RWPE2 (cell line): ENCODE measurements at regions not wholly inside any gene's neighbourhood (a gene's known extent, or its start where the extent isn't known, plus 50 kb on each side); places are given as distances from the start of the nearest gene placed in this dataset.

Experiments
- ATAC-seq: fragments of 200-7000 bp; cut with Tn5 transposase; 3 replicates; pipeline ENCODE4 v1.9.1; 2021; ENCODE audit warnings: low read depth
- DNase-seq: peaks from one replicate; pipeline ENCODE4 v3.0.0-alpha.2; 2020; ENCODE audit warnings: low spot score
- H3K27ac ChIP-seq: fragments of 450-650 bp; 2 replicates; pipeline ENCODE4 v1.5.1; 2017; ENCODE audit warnings: mild to moderate bottlenecking; ENCODE audit not compliant: poor library complexity, severe bottlenecking
- H3K27me3 ChIP-seq: fragments of 250-450 bp; sonication (Bioruptor Pico); 2 replicates; pipeline ENCODE4 v1.5.1; 2021; ENCODE audit warnings: mild to moderate bottlenecking, moderate library complexity; ENCODE audit not compliant: insufficient read depth, poor library complexity, severe bottlenecking
- H3K36me3 ChIP-seq: fragments of 250-450 bp; sonication (Bioruptor Pico); 2 replicates; pipeline ENCODE4 v1.5.1; 2020; ENCODE audit warnings: low read depth, mild to moderate bottlenecking, moderate library complexity
- H3K4me1 ChIP-seq: fragments of 250-450 bp; sonication (Bioruptor Pico); 2 replicates; pipeline ENCODE4 v1.5.1; 2021; ENCODE audit warnings: mild to moderate bottlenecking, moderate library complexity; ENCODE audit not compliant: insufficient read depth, poor library complexity, severe bottlenecking
- H3K4me3 ChIP-seq: fragments of 250-450 bp; sonication (Bioruptor Pico); 2 replicates; pipeline ENCODE4 v1.5.1; 2021; ENCODE audit warnings: mild to moderate bottlenecking, moderate library complexity; ENCODE audit not compliant: severe bottlenecking
- H3K9me3 ChIP-seq: fragments of 250-450 bp; sonication (Bioruptor Pico); 2 replicates; pipeline ENCODE4 v1.5.1; 2021; ENCODE audit warnings: mild to moderate bottlenecking, moderate library complexity; ENCODE audit not compliant: severe bottlenecking
- CTCF ChIP-seq: fragments of 450-650 bp; IDR thresholded peaks from one replicate; pipeline ENCODE4 v1.5.1; 2017; ENCODE audit warnings: mild to moderate bottlenecking, moderate library complexity; ENCODE audit not compliant: poor library complexity, severe bottlenecking

DNA sequence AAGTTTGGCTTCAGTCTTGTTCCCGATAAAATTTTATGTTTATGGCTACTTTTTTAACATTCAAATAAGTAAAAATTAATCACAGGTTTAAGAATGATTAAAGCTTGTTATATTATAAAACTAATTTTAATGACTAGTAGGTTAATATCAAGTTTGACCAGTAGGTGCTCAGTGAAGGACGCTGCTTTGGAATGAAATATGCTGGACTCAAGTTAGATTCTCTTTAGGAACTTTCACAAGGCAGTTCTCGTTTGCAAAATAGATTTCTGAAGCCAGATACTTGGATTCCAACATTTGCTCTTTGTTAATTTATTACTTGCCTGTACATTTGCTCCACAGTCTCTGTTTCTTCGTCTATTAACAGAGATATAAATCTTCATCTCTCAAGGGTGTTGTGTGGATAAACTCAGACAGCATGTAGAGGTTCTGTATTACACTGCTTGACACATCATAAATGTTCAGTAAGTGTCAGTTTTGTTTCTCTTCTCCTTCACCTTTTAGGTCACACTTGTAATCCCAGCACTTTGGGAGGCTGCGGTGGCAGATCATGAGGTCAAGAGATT lies 432.8 kb upstream of the CHRM3 start:
- no peak overlapping the region for H3K4me3 ChIP-seq
- DNase-seq (no peak), ATAC-seq (no peak)
- H3K27ac ChIP-seq, result no peak overlapping the region
- TF ChIP-seq CTCF, result no peak
- H3K9me3 ChIP-seq, result no peaks in the 10 kb centered on the region
- H3K4me1 ChIP-seq, result no peaks in the 10 kb centered on the region
- H3K36me3 ChIP-seq, result no peaks in the 10 kb centered on the region
- H3K27me3 ChIP-seq, result no peaks in the 10 kb centered on the region

GRCh38 chr1:238951809-238952208 lies 434.6 kb upstream of the CHRM3 start:
- ATAC-seq, result 0 out of 3 replicates have a peak, but pooled peaks have one; percentile 38
- H3K27ac ChIP-seq, result no peak overlapping the region
- H3K27me3 ChIP-seq, result no peaks in the 10 kb centered on the region
- no peak overlapping the region for H3K4me3 ChIP-seq
- no peaks in the 10 kb centered on the region for H3K4me1 ChIP-seq
- no peak for DNase-seq
- TF ChIP-seq CTCF, result peak; percentile 62
- no peaks in the 10 kb centered on the region for H3K36me3 ChIP-seq
- H3K9me3 ChIP-seq, result no peaks in the 10 kb centered on the region

GRCh38 chr1:238950784-238951183 lies 435.6 kb upstream of the CHRM3 start:
- no peak overlapping the region for H3K4me3 ChIP-seq
- H3K9me3 ChIP-seq, result no peaks in the 10 kb centered on the region
- no peak for ATAC-seq
- no peaks in the 10 kb centered on the region for H3K4me1 ChIP-seq
- no peaks in the 10 kb centered on the region for H3K36me3 ChIP-seq
- no peak for DNase-seq
- no peak overlapping the region for H3K27ac ChIP-seq
- no peak for TF ChIP-seq CTCF
- H3K27me3 ChIP-seq, result no peaks in the 10 kb centered on the region

DNA sequence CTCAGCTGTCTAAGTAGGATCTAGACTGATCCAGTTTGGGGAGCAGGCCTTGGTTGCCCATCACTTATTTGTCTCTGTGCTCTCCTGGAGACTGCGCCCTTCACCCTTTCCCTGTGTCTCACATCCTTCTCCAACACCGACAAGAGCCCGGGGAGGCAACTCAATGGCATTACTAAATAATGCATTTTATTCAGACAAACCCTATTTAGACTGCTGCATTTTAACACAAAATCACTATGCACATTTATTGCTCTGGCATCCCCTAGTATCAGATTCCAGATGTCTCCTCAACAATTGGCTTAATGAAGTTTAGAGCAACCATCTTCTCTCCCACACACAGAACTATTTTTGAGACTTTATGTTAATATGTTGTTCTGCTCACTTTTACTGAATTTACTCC lies 436.4 kb upstream of the CHRM3 start:
- Histone ChIP-seq H3K27me3 (no peaks in the 10 kb centered on the region), H3K27ac (no peak overlapping the region), H3K4me3 (no peak overlapping the region), H3K9me3 (no peaks in the 10 kb centered on the region), H3K36me3 (no peaks in the 10 kb centered on the region), H3K4me1 (no peaks in the 10 kb centered on the region)
- DNase-seq (no peak), ATAC-seq (no peak)
- TF ChIP-seq CTCF, result no peak

DNA sequence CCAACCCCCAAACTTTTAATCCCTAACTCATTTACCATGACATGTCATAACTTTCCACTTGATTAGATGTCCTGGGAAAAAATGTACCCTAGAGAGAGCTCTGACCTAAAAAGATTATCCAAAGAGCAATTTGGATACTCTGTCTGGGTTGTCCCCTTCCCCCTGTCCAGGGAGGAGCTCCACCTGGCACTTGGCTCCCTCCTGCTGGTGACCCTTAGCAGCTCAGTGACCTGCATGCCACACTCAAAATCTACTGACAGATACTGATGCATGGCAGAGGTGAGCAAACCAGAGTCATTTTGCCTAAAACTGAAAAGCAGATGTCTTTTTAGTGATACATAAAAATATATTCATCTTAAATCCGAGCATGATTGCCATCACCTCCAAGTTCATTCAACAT lies 442.3 kb upstream of the CHRM3 start:
- Histone ChIP-seq H3K27ac (no peak overlapping the region), H3K36me3 (no peaks in the 10 kb centered on the region), H3K4me3 (no peak overlapping the region), H3K4me1 (no peaks in the 10 kb centered on the region), H3K27me3 (no peaks in the 10 kb centered on the region), H3K9me3 (no peaks in the 10 kb centered on the region)
- ATAC-seq (no peak), DNase-seq (no peak)
- no peak for TF ChIP-seq CTCF
